SK-N-SH treated with all-trans-retinoic acid at 6 μM for 48 hours (cell line): ENCODE measurements at regions not wholly inside any gene's neighbourhood (a gene's known extent, or its start where the extent isn't known, plus 50 kb on each side); places are given as distances from the start of the nearest gene placed in this dataset.

ENCODE experiments used
- ATAC-seq: fragments of 200-7000 bp; cut with Tn5 transposase; 3 replicates; pipeline ENCODE4 v1.9.1; 2020; ENCODE audit warnings: mild to moderate bottlenecking, moderate library complexity
- ARNTL ChIP-seq: fragments of 450-650 bp; formaldehyde crosslinking; IDR thresholded peaks from 2 replicates; pipeline ENCODE4 v1.5.0; 2020; ENCODE audit warnings: low read depth, mild to moderate bottlenecking, moderate library complexity, borderline replicate concordance
- BACH2 ChIP-seq: fragments of 250-450 bp; sonication (Bioruptor Pico); IDR thresholded peaks from 2 replicates; pipeline ENCODE4 v1.9.0; 2021; ENCODE audit warnings: mild to moderate bottlenecking, borderline replicate concordance
- CSDC2 ChIP-seq: fragments of 250-450 bp; sonication (Bioruptor Pico); IDR thresholded peaks from 2 replicates; pipeline ENCODE4 v1.5.0; 2020; ENCODE audit warnings: mild to moderate bottlenecking, moderate library complexity
- ESRRG ChIP-seq: fragments of 250-450 bp; sonication (Bioruptor Pico); IDR thresholded peaks from 2 replicates; pipeline ENCODE4 v1.6.1; 2021; ENCODE audit warnings: mild to moderate bottlenecking
- GLIS3 ChIP-seq: fragments of 250-450 bp; sonication (Bioruptor Pico); IDR thresholded peaks from 2 replicates; pipeline ENCODE4 v1.5.0; 2020; ENCODE audit warnings: mild to moderate bottlenecking, moderate library complexity
- ISL1 ChIP-seq: fragments of 250-450 bp; sonication (Bioruptor Pico); IDR thresholded peaks from 2 replicates; pipeline ENCODE4 v2.1.2; 2022; ENCODE audit warnings: mild to moderate bottlenecking, moderate library complexity
- OSR1 ChIP-seq: fragments of 250-450 bp; sonication (Bioruptor Pico); IDR thresholded peaks from 2 replicates; pipeline ENCODE4 v1.8.0; 2022; ENCODE audit warnings: moderate library complexity, mild to moderate bottlenecking, inconsistent platforms
- PPARA ChIP-seq: fragments of 250-450 bp; sonication (Bioruptor Pico); IDR thresholded peaks from 2 replicates; pipeline ENCODE4 v1.5.0; 2020; ENCODE audit warnings: mild to moderate bottlenecking, borderline replicate concordance
- RARB ChIP-seq: fragments of 250-450 bp; sonication (Bioruptor Pico); IDR thresholded peaks from 2 replicates; pipeline ENCODE4 v1.8.0; 2021; ENCODE audit warnings: mild to moderate bottlenecking, moderate library complexity
- SNAI2 ChIP-seq: fragments of 250-450 bp; sonication (Bioruptor Pico); IDR thresholded peaks from 2 replicates; pipeline ENCODE4 v1.5.0; 2020; ENCODE audit warnings: mild to moderate bottlenecking, moderate library complexity
- TCF4 ChIP-seq: fragments of 250-450 bp; sonication (Bioruptor Pico); IDR thresholded peaks from 2 replicates; pipeline ENCODE4 v1.8.0; 2021; ENCODE audit warnings: mild to moderate bottlenecking, moderate library complexity, borderline replicate concordance
- TOX ChIP-seq: fragments of 250-450 bp; sonication (Bioruptor Pico); IDR thresholded peaks from 2 replicates; pipeline ENCODE4 v1.8.0; 2021; ENCODE audit warnings: mild to moderate bottlenecking, moderate library complexity, borderline replicate concordance
- ZC3H10 ChIP-seq: fragments of 250-450 bp; sonication (Bioruptor Pico); IDR thresholded peaks from 2 replicates; pipeline ENCODE4 v1.5.1; 2021; ENCODE audit warnings: mild to moderate bottlenecking, moderate library complexity
- ZFP3 ChIP-seq: fragments of 250-450 bp; sonication (Bioruptor Pico); IDR thresholded peaks from 2 replicates; pipeline ENCODE4 v1.5.0; 2020; ENCODE audit warnings: mild to moderate bottlenecking, moderate library complexity
- ZFP30 ChIP-seq: fragments of 450-650 bp; formaldehyde crosslinking; IDR thresholded peaks from 2 replicates; pipeline ENCODE4 v1.5.0; 2022; ENCODE audit warnings: mild to moderate bottlenecking, moderate library complexity
- ZNF565 ChIP-seq: fragments of 450-650 bp; formaldehyde crosslinking; conservative IDR thresholded peaks from 2 replicates; pipeline ENCODE4 v1.5.0; 2020; ENCODE audit warnings: low read depth, mild to moderate bottlenecking, moderate library complexity
- ZNF70 ChIP-seq: fragments of 450-650 bp; formaldehyde crosslinking; IDR thresholded peaks from 2 replicates; pipeline ENCODE4 v1.5.0; 2020; ENCODE audit warnings: mild to moderate bottlenecking, moderate library complexity
- ZNF8 ChIP-seq: fragments of 450-650 bp; formaldehyde crosslinking; IDR thresholded peaks from 2 replicates; pipeline ENCODE4 v1.5.0; 2020; ENCODE audit warnings: mild to moderate bottlenecking, moderate library complexity
- TF ChIP-seq, protein P1 (sequence below): fragments of 250-450 bp; sonication (Bioruptor Pico); IDR thresholded peaks from 2 replicates; pipeline ENCODE4 v1.8.0; 2021; ENCODE audit warnings: low read depth, mild to moderate bottlenecking, moderate library complexity, borderline replicate concordance
- TF ChIP-seq, protein P2 (sequence below): fragments of 250-450 bp; sonication (Bioruptor Pico); IDR thresholded peaks from 2 replicates; pipeline ENCODE4 v1.5.1; 2021; ENCODE audit warnings: mild to moderate bottlenecking, moderate library complexity
- TF ChIP-seq, protein P3 (sequence below): fragments of 250-450 bp; sonication (Bioruptor Pico); IDR thresholded peaks from 2 replicates; pipeline ENCODE4 v1.5.0; 2020; ENCODE audit warnings: mild to moderate bottlenecking, moderate library complexity
- TF ChIP-seq, protein P4 (sequence below): fragments of 250-450 bp; sonication (Bioruptor Pico); IDR thresholded peaks from 2 replicates; pipeline ENCODE4 v1.8.0; 2020; ENCODE audit warnings: mild to moderate bottlenecking, moderate library complexity, borderline replicate concordance

DNA sequence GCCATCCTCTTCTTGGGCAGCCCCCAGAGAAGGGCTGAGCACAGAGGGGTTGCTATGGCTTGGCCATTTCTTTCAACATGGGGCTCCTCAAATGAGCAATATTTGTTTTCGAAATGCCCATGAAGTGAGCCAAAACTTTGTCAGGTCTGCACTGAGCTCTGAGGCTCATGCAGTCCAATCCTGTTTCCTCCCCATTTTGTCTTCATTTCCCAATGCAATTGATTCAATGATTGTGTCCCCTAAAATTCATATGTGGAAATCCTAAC, 60.6 kb upstream of the CD44 start:
- no peak for TF ChIP-seq ZNF8 (CRISPR knock-in tag)
- TF ChIP-seq OSR1 (CRISPR knock-in tag): no peak
- TF ChIP-seq TOX (CRISPR knock-in tag): no peak
- no peak for TF ChIP-seq PPARA (CRISPR knock-in tag)
- TF ChIP-seq ARNTL (CRISPR knock-in tag): no peak
- TF ChIP-seq, protein P1, sequence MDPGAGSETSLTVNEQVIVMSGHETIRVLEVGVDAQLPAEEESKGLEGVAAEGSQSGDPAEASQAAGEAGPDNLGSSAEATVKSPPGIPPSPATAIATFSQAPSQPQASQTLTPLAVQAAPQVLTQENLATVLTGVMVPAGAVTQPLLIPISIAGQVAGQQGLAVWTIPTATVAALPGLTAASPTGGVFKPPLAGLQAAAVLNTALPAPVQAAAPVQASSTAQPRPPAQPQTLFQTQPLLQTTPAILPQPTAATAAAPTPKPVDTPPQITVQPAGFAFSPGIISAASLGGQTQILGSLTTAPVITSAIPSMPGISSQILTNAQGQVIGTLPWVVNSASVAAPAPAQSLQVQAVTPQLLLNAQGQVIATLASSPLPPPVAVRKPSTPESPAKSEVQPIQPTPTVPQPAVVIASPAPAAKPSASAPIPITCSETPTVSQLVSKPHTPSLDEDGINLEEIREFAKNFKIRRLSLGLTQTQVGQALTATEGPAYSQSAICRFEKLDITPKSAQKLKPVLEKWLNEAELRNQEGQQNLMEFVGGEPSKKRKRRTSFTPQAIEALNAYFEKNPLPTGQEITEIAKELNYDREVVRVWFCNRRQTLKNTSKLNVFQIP (CRISPR knock-in tag): no peak
- TF ChIP-seq SNAI2 (CRISPR knock-in tag): no peak
- TF ChIP-seq ZNF70 (CRISPR knock-in tag): no peak
- no peak for TF ChIP-seq CSDC2
- TF ChIP-seq ZC3H10: no peak
- TF ChIP-seq ZFP3 (CRISPR knock-in tag): no peak
- no peak for TF ChIP-seq ESRRG (CRISPR knock-in tag)
- TF ChIP-seq, protein P2, sequence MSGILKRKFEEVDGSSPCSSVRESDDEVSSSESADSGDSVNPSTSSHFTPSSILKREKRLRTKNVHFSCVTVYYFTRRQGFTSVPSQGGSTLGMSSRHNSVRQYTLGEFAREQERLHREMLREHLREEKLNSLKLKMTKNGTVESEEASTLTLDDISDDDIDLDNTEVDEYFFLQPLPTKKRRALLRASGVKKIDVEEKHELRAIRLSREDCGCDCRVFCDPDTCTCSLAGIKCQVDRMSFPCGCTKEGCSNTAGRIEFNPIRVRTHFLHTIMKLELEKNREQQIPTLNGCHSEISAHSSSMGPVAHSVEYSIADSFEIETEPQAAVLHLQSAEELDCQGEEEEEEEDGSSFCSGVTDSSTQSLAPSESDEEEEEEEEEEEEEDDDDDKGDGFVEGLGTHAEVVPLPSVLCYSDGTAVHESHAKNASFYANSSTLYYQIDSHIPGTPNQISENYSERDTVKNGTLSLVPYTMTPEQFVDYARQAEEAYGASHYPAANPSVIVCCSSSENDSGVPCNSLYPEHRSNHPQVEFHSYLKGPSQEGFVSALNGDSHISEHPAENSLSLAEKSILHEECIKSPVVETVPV: no peak
- no peak for TF ChIP-seq ZFP30 (CRISPR knock-in tag)
- no peak for TF ChIP-seq ISL1
- TF ChIP-seq BACH2 (CRISPR knock-in tag): no peak
- no peak for ATAC-seq

DNA sequence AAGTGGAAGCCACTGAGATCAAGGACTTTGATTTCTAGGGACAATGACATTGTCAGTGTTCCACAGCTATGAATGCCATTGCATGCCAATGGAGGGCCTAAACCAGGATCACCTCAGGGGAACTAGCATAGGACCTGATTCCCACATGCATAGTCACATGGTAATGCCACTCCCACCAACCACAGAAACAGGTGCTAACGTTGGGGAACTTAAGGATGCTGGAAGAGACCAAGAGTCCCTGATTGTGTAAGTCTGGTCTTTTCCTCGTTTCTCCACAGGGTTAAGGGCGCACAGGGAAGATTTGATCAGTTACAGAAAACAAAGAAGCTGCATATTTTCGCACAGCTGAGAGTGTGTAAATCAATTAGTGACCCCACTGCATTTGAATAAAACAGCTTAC, 59.4 kb upstream of the CD44 start:
- ATAC-seq: no peak
- no peak for TF ChIP-seq RARB (CRISPR knock-in tag)
- no peak for TF ChIP-seq ZNF70 (CRISPR knock-in tag)
- TF ChIP-seq ISL1: no peak
- TF ChIP-seq, protein P3, sequence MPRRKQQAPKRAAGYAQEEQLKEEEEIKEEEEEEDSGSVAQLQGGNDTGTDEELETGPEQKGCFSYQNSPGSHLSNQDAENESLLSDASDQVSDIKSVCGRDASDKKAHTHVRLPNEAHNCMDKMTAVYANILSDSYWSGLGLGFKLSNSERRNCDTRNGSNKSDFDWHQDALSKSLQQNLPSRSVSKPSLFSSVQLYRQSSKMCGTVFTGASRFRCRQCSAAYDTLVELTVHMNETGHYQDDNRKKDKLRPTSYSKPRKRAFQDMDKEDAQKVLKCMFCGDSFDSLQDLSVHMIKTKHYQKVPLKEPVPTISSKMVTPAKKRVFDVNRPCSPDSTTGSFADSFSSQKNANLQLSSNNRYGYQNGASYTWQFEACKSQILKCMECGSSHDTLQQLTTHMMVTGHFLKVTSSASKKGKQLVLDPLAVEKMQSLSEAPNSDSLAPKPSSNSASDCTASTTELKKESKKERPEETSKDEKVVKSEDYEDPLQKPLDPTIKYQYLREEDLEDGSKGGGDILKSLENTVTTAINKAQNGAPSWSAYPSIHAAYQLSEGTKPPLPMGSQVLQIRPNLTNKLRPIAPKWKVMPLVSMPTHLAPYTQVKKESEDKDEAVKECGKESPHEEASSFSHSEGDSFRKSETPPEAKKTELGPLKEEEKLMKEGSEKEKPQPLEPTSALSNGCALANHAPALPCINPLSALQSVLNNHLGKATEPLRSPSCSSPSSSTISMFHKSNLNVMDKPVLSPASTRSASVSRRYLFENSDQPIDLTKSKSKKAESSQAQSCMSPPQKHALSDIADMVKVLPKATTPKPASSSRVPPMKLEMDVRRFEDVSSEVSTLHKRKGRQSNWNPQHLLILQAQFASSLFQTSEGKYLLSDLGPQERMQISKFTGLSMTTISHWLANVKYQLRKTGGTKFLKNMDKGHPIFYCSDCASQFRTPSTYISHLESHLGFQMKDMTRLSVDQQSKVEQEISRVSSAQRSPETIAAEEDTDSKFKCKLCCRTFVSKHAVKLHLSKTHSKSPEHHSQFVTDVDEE (CRISPR knock-in tag): no peak
- no peak for TF ChIP-seq OSR1 (CRISPR knock-in tag)
- TF ChIP-seq ARNTL (CRISPR knock-in tag): no peak
- no peak for TF ChIP-seq BACH2 (CRISPR knock-in tag)
- no peak for TF ChIP-seq ZNF8 (CRISPR knock-in tag)
- TF ChIP-seq, all 23 proteins: peak for 0

DNA sequence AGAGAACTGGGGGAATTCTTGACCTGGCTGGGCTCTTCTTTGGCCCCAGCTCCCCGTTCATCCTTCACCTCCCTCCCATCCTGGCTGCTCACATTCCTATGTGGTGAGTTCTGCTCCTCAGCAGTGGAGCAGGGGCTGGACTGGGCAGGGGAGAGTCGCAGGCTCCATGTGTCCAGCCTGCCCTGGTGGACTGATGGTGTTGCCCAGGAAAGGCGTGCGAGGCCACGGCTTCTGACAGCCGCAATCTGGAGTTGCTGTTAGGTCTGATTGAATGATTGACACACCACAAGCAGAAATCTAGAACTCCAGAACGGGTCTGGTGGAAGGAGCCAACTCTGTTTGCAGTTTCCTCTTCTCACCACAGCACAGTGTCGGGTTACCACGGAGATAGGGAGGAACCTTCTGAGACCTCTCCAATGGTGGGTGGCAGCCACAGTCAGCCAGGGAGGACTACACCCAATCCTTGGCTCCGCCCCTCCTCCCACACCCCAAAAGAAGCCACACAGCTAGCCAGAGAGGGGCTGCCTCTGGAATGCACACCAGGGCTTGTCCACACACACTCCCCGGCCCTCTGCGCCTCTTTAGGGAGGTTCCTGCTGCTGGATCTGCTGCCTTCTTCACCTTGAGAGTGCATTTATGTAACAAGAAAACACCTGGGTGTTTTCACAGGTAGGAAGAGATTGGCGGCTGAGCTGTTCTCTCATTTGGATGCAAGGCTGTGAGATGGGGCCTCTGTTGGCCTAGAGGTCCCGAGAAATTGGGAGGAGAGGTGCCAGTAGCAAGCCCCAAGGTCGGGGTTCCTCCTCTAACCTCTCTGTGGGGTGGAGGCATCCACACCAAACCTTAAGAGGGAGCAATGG, 56.4 kb upstream of the CD44 start:
- ATAC-seq: peak; percentile 98
- TF ChIP-seq ZNF565 (no peak), ESRRG (CRISPR knock-in tag) (no peak), ISL1 (no peak), RARB (CRISPR knock-in tag) (no peak), CSDC2 (no peak), ZC3H10 (no peak), SNAI2 (CRISPR knock-in tag) (no peak), BACH2 (CRISPR knock-in tag) (no peak), TOX (CRISPR knock-in tag) (no peak), TCF4 (no peak), GLIS3 (no peak), OSR1 (CRISPR knock-in tag) (no peak), ZNF70 (CRISPR knock-in tag) (no peak), ZNF8 (CRISPR knock-in tag) (no peak)
- TF ChIP-seq, protein P3 (CRISPR knock-in tag): no peak
- TF ChIP-seq, protein P2: no peak
- TF ChIP-seq, protein P4, sequence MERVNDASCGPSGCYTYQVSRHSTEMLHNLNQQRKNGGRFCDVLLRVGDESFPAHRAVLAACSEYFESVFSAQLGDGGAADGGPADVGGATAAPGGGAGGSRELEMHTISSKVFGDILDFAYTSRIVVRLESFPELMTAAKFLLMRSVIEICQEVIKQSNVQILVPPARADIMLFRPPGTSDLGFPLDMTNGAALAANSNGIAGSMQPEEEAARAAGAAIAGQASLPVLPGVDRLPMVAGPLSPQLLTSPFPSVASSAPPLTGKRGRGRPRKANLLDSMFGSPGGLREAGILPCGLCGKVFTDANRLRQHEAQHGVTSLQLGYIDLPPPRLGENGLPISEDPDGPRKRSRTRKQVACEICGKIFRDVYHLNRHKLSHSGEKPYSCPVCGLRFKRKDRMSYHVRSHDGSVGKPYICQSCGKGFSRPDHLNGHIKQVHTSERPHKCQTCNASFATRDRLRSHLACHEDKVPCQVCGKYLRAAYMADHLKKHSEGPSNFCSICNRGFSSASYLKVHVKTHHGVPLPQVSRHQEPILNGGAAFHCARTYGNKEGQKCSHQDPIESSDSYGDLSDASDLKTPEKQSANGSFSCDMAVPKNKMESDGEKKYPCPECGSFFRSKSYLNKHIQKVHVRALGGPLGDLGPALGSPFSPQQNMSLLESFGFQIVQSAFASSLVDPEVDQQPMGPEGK (CRISPR knock-in tag): no peak
- TF ChIP-seq, protein P1 (CRISPR knock-in tag): no peak
